ENCODE measurements at regions not wholly inside any gene's neighbourhood (a gene's known extent, or its start where the extent isn't known, plus 50 kb on each side); places are given as distances from the start of the nearest gene placed in this dataset.
A peak's percentile ranks its signal among the peaks of the same experiment; 100 is the strongest.
"Not testable (repeated sequence)": the region's sequence is repeated elsewhere in the genome, so short reads cannot be mapped to it uniquely, and the experiment has no call there.

GRCh38 chr3:59496250-59496649 is 446.4 kb upstream of the CFAP20DC start:
- no peak for DNase-seq

DNA sequence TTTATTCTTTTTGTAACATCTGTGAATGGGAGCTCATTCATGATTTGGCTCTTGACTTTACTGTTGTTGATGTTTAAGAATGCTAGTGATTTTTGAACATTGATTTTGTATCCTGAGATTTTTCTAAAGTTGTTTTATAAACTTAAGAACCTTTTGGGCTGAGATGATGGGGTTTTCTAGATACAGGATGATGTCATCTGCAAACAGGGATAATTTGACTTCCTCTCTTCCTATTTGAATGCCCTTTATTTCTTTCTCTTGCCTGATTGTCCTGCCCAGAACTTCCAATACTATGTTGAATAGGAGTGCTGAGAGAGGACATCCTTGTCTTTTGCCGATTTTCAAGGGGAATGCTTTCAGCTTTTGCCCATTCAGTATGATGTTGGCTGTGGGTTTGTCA is 445.1 kb upstream of the CFAP20DC start:
- not testable (repeated sequence) for DNase-seq

- no peak for DNase-seq
These were observed 436.7 kb upstream of the CFAP20DC start for GRCh38 chr3:59486520-59486919.

GRCh38 chr3:59483191-59483590 is 433.4 kb upstream of the CFAP20DC start:
- DNase-seq: no peak

DNA sequence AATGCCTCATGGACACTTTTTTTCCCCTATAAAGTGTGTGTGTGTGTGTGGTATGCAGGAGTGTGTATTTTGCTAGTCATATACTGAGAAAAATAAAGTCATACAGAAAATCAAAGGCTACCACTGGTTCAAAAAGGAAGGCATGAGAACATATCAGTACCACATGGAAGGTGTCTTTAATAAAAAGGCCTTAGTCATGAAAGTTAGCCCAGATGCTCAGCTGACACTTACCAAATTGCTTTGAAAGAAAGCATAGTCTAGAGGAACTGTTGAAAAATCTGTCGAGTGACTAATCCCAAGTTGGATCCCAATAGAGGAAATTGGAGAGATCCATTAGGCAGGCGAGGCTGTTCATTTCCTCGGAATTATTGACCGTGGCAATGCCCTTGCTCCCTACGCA is 432.9 kb upstream of the CFAP20DC start:
- DNase-seq: no peak

DNA sequence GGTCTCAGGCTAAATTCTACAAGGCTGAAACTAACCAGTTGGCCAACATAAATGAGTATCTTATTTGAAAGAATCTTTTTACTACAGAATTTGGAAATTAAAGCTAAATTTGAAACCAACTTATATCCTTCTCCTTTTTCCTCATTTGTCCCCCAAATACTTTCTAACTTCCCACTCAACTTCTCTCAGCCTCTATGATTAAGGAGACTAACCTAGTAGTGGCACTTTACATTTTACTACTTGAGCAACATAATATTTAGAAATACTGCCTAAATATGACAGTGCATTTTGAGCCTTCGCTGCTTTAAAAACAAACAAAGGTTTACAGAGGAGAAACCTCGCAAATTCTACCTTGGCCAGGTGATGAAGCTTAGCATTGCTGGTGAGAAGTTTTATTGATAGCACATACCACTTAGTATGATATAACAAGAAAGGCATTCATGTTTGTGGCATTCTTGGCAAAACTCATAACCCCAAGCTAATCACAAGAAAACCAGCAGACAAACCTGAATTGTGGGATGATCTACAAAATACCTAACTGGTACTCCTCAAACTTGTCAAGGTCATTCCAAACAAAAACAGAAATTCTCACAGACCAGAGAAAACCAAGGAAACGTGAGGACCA is 432.1 kb upstream of the CFAP20DC start:
- DNase-seq: no peak

DNA sequence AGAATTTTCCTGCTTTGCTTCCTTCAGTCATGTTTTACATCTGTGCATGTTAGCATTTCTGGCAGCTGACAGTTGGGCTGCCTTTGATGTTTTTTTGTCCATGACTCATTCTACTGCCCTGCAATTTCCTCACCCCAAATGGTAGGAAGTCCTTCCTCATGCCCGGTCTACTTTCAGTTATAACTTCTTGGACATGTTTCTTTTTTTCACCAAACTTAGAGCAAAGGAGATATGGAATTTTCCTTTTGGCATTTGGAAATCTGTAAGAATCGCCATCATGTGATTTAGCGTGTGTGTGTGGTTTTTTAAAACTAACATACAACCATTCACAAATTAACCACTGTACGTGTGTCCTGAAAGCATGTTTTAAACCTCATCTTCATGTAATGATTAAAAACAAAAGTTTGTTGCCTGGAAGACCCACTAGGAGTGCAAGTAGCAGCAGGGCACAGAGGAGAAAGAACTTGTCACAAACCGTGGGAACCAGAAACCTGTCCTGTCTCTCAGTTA is 430.7 kb upstream of the CFAP20DC start:
- peak; percentile 11 for DNase-seq

DNA sequence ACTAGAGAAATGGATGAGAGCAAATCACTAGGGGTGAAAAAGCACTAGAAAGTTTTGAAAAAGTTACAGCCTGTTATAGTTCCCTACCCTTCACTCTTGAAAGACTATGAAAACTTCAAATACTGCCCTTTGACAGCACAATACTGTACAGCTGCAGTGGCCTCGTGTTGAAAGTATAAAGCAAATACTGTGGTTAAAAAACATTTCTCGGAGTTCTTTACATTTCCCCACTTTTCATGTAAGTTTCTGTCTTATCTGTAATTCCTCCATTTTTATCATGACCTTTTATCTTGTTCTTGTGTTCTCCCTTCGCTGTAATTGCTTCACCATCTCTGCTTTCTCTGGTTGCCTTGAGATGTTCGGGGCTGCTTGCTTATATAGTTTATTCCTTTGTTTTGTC is 423.8 kb upstream of the CFAP20DC start:
- DNase-seq: no peak

- no peak for DNase-seq
These were observed 422.7 kb upstream of the CFAP20DC start for GRCh38 chr3:59472541-59472940.

DNA sequence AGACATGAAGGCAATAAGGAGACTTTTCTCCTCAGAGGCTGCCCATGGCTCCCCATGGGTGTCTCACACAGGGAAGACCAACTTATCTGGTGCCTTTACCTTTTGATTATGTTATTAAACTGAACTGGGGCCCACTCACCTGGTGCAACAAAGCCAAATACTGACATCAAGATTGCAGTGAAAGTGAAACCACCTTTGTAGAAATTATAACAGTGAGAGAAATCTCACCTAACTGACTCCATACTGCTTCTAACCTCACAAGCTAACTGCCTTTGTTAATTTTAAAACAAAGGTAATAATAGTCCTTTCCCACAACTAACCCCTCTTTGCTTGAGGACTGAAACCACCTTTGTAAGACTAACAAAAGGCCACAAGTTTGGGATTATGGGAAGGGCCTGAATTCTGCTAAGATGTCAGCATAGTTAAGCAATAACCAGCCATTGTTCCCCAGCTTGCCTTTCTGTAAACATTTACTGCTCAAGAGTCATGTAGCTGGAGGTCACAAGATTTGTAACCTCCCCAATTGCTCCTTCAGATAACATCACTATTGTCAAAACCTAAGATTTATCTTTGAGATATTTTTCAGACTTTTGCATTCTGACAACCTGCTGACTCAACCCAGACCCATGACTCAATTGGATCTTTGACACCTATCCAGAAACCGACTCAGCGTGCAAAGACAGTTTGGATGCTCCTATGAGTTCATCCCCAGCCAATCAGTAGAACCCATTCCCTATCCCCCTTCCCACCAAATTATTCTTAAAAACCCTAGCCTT is 420.3 kb upstream of the CFAP20DC start:
- DNase-seq: no peak

DNA sequence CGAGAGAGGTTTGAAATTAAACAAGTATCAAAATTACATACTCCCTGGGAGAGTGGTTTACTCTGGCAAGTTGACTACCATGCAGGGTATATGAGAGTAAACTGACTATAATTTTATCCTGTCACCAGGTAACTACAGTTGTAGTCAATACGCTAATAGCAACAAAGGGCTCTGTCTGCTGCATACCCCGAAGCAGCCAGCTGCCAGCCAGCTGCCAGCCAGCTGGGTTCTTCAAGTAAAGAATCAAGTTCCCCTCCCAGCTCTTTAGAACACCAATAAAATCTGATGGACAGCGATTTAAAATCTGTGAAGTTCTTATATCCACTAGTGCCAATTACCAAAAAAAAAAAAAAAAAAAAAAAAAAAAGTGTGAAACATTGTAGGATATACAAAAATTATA is 417.7 kb upstream of the CFAP20DC start:
- no peak for DNase-seq

DNA sequence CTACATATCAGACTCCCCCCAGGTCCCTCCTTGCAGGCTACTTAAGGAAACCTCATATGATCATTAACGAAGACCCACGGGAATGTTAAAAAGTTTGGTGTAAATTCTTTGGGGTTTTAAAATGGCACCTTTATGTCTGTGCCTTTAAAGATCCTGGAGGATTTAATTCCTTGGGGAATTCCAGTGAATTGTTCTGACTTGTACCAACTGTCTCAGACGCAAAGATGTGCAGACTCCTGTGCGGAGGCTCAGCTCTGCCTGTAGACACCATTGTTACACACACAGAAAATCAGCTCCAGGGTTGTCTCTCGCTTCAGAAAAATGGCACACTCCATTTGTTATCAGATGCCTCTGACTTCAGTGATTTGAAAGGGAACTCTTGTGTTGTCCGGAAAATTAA is 414.4 kb upstream of the CFAP20DC start:
- no peak for DNase-seq

- DNase-seq: no peak
These were observed 413.4 kb upstream of the CFAP20DC start for GRCh38 chr3:59463253-59463652.

DNA sequence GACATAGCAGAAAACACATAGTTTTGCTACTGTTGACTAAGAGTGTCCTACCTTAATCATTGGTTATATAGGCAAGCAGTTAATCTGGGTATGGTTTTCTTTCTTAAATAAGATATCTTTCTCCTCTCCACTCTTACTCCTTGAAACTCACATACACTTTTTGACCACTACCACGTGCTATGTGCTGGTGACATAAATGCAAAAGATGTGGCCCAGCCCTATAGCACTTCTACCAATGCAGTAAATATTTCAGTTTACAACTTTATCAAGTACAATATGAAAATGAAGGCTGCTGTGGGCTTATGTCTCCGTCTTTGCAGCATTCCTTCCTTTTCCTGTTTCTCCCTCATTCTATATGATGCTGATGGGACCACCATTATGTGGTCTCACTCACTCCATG is 410.2 kb upstream of the CFAP20DC start:
- no peak for DNase-seq

DNA sequence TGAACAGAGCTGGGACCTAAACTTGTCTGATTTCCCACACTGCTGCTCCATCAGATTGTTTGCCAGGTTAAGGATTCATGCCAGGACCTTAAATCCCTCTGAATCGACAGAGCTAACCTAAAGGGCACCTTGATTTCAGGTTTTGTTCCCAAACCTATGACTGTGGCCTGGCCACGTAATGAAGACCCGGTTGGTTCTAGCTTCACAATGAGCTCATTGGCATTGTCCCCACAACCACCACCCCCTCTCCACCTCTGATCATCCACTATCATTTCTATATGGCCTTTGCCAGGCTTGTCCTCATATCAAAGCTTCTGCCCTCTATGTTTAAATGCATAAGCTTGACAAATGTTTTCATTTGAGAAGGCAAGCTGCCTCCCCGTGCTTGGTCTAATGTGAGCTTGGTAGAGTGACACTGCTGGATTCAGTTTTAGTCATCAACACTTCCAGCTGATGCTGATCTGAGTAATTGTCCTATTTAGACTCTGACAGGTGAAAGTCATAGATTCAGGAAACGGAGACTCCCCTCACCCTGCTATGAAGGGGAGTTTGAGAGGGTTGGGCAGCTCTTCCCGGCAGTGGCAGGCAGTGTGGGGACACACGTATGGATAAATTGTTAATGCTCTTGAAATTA is 407.1 kb upstream of the CFAP20DC start:
- DNase-seq: no peak

DNA sequence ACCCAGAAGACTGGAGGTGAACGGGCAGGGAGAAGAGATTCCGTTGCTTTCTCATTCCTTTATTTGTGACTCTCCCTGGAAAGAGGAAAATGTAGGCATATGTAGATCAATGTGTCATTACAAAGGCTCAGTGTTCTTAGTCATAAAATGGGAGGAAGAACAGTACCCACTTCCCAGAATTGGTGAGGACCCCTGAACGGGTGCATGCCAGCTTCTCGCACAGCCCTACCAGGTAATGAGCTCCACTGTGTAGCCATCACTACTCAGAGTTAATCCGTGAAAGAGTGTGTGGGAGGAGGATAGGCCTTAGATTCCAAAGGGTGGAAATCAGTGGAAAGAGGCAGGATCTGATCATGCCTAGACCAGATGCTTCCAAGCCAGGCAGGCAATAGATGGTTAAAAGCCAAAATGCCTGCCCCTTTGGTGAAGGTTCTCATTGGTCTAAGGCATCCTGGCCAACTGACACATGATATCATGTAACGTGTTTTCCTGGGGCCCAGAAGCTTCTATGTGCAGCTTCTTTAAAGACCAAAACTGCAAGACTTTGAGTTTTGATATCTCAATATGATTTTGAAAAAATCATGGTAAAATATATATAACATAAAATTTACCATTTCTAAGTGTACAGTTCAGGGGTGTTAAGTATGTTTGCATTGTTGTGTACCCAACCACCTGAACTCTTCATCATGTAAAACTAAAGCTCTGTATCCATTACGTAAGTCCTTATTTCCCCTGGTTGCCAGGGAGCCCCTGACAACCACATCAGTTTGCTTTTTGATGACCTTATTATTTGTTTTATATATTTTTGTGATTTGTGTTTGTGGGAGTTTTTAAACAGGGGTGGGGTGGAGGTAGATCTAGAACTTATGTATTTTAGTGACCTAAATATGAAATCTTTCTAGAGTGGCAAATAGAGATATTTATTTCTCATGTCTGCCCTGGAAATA is 402.2 kb upstream of the CFAP20DC start:
- peak; percentile 2 for DNase-seq

- peak; percentile 15 for DNase-seq
These were observed 401.3 kb upstream of the CFAP20DC start for GRCh38 chr3:59450946-59451763.

GRCh38 chr3:59450437-59450836 is 400.6 kb upstream of the CFAP20DC start:
- no peak for DNase-seq

DNA sequence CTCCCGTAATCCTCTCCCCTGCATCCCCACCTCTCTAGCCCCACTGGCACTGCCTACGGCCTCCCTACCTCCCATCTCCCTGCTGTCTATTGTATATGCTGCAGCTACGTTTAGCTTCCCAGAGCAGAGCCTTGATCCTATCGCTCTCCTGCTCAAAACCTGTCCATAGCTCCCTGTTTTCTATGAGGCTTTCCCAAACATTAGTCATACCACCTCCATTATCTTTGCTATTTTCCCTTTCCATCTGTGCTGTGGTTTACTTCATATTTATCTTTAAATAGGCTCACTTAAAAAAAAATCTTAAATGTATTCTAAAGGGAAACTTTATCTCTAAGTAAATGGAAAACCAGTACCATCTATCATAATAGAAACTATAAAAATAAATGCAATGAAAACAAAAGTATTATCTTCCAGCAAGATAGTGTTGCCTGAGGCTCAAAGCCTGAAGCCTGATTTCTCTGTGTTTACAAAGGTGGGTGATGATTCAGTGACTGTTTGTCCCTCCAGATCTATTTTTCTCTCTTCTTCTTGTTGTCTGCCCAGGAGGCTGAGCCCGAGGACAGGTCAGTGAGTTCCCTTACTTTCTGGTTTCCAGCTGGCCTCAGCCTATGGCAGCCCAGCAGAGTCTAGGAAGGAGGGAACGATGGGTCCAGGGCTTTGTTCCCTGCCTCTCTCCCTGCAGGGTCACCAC is 397.1 kb upstream of the CFAP20DC start:
- no peak for DNase-seq

- DNase-seq: no peak
These were observed 394.9 kb upstream of the CFAP20DC start for GRCh38 chr3:59444676-59445075.

GRCh38 chr3:59444294-59444671 is 394.5 kb upstream of the CFAP20DC start:
- DNase-seq: no peak
